ENCODE measurements at regions not wholly inside any gene's neighbourhood (a gene's known extent, or its start where the extent isn't known, plus 50 kb on each side); places are given as distances from the start of the nearest gene placed in this dataset.
A peak's percentile ranks its signal among the peaks of the same experiment; 100 is the strongest.

DNA sequence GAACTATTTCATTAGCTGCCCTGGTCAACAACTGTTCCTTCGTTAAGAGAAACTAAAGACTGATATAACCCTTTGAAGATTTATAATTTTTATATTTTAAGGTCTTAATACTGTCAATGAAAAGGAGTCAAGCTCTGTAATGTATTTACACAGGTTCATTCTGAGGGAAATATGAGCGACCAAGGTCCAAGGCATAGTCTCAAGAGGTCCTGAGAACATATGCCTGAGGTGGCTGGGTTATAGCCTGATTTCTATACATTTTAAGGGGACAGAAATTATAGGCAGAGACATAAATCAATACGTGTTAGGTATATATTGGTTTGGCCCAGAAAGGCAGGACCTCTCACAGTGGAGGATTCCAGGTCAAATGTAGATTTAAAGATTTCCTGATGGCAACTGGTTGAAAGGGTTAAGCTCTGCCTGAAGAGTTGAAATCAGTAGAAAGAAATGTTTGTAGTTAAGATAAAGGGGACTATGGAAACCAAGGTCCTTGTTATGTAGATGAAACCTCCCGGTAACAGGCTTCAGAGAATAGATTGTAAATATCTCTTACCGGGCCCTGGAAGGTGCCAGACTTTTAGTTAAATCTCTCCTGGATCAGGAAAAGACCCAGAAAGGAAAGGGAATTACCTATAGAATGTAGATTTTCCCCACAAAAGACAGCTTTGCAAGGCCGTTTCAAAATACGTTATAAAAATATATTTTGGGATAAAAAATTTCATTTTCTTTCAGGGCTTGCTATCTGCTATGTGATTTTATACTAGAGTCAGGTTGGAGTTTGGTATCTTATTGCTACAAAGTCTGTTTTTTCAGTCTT is 107.3 kb upstream of the PRLR start (continued):
- TF ChIP-seq, protein P1, sequence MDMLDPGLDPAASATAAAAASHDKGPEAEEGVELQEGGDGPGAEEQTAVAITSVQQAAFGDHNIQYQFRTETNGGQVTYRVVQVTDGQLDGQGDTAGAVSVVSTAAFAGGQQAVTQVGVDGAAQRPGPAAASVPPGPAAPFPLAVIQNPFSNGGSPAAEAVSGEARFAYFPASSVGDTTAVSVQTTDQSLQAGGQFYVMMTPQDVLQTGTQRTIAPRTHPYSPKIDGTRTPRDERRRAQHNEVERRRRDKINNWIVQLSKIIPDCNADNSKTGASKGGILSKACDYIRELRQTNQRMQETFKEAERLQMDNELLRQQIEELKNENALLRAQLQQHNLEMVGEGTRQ (IDR thresholded peaks at IDR 0.05; ENCODE audit: low read length): no peak
- TF ChIP-seq SIRT6 (IDR thresholded peaks at IDR 0.05; ENCODE audit: low read length) (no peak), BRCA1 (IDR thresholded peaks at IDR 0.05; ENCODE audit: low read depth, low read length) (no peak), GTF2F1 (IDR thresholded peaks at IDR 0.05; ENCODE audit: borderline replicate concordance, low read depth, low read length) (no peak), POU5F1 (IDR thresholded peaks at IDR 0.05; ENCODE audit: low read depth, low read length) (0 out of 2 replicates have a peak, but pooled peaks have one; percentile 46), CTBP2 (IDR thresholded peaks at IDR 0.05; ENCODE audit: borderline replicate concordance, insufficient read depth, insufficient read length, low read length) (no peak)

All from H1 (cell line).